K562 (cell line): ENCODE measurements at regions not wholly inside any gene's neighbourhood (a gene's known extent, or its start where the extent isn't known, plus 50 kb on each side); places are given as distances from the start of the nearest gene placed in this dataset.

ENCODE experiments used
- CBX8 ChIP-seq: fragments of 200-600 bp; sonication (generic); IDR thresholded peaks from 2 replicates; pipeline ENCODE4 v1.6.1; 2012; ENCODE audit warnings: borderline replicate concordance, mixed run types, low read depth, mild to moderate bottlenecking, moderate library complexity, mixed read lengths, low read length, control low read depth, inconsistent platforms; ENCODE audit not compliant: poor library complexity, severe bottlenecking; ENCODE audit errors: extremely low read depth
- CTCF ChIP-seq, 3 experiments: IDR thresholded peaks in 2 of 3; conservative IDR thresholded peaks in 1 of 3; 2 replicates each; pipeline ENCODE4 v1.5.1; 2011 to 2012; ENCODE audit warnings: low read length in 3 of 3, mild to moderate bottlenecking in 3 of 3, control low read depth in 2 of 3, improper control_type of control experiment in 1 of 3, inconsistent platforms in 1 of 3, low read depth in 1 of 3, mixed read lengths in 1 of 3, moderate library complexity in 1 of 3; ENCODE audit not compliant: insufficient read depth in 2 of 3
- FOXA1 ChIP-seq: fragments of 450-650 bp; IDR thresholded peaks from 2 replicates; pipeline ENCODE4 v1.6.1; 2016; ENCODE audit warnings: mild to moderate bottlenecking, borderline replicate concordance
- NONO ChIP-seq, 2 experiments: fragments of 200-400 bp in 1 of 2; fragments of 450-650 bp in 1 of 2; formaldehyde crosslinking in 1 of 2; IDR thresholded peaks; 2 replicates each; pipeline ENCODE4 v1.6.1; 2017; ENCODE audit warnings: low read depth in 2 of 2, mild to moderate bottlenecking in 2 of 2, moderate library complexity in 2 of 2, low read length in 1 of 2
- POLR2A ChIP-seq: fragments of 450-650 bp; conservative IDR thresholded peaks from 2 replicates; pipeline ENCODE4 v1.6.1; 2016
- RFX7 ChIP-seq: fragments of 250-450 bp; sonication (Bioruptor Pico); IDR thresholded peaks from 2 replicates; pipeline ENCODE4 v1.5.1; 2021; ENCODE audit warnings: mild to moderate bottlenecking
- SOX6 ChIP-seq: fragments of 450-650 bp; IDR thresholded peaks from 2 replicates; pipeline ENCODE4 v1.6.1; 2014; ENCODE audit warnings: mild to moderate bottlenecking
- TBP ChIP-seq: optimal IDR thresholded peaks from 2 replicates; pipeline ENCODE3; 2011; ENCODE audit warnings: low read depth, low read length, improper control_type of control experiment
- TCF7L2 ChIP-seq: fragments of 150-350 bp; IDR thresholded peaks from 2 replicates; pipeline ENCODE4 v1.6.1; 2016; ENCODE audit warnings: low read depth, mild to moderate bottlenecking, low read length, moderate library complexity
- USF2 ChIP-seq: sonication (generic); formaldehyde crosslinking; IDR thresholded peaks from 2 replicates; pipeline ENCODE4 v1.5.0; 2020; ENCODE audit warnings: missing genetic modification reagents
- ZFP30 ChIP-seq: fragments of 250-450 bp; sonication (Bioruptor Pico); IDR thresholded peaks from 2 replicates; pipeline ENCODE4 v1.8.0; 2022; ENCODE audit warnings: moderate library complexity, mild to moderate bottlenecking, inconsistent platforms, borderline replicate concordance
- ZNF24 ChIP-seq: fragments of 450-650 bp; IDR thresholded peaks from 2 replicates; pipeline ENCODE4 v1.6.1; 2016

GRCh38 chr5:164376843-164377242 lies 871.4 kb downstream of the MAT2B start:
- TF ChIP-seq SOX6 (no peak), CBX8 (no peak), ZNF24 (no peak), CTCF (IDR thresholded peaks at IDR 0.05 in 2 of 3, conservative IDR thresholded peaks at IDR 0.05 in 1 of 3; ENCODE audit: insufficient read depth in 2 of 3, low read depth in 1 of 3, low read length in 3 of 3) (no peak), TBP (no peak), NONO (IDR thresholded peaks at IDR 0.05; ENCODE audit: low read depth in 2 of 2, low read length in 1 of 2) (no peak), TCF7L2 (no peak), RFX7 (CRISPR knock-in tag) (no peak), FOXA1 (no peak), ZFP30 (CRISPR knock-in tag) (no peak), USF2 (CRISPR knock-in tag) (no peak), POLR2A (no peak)
